C4-2B (cell line): ENCODE measurements at regions not wholly inside any gene's neighbourhood (a gene's known extent, or its start where the extent isn't known, plus 50 kb on each side); places are given as distances from the start of the nearest gene placed in this dataset.
"Not testable (repeated sequence)": the region's sequence is repeated elsewhere in the genome, so short reads cannot be mapped to it uniquely, and the experiment has no call there.

ENCODE experiments used
- H3K27ac ChIP-seq: fragments of 450-650 bp; 2 replicates; pipeline ENCODE4 v1.5.1; 2017
- CTCF ChIP-seq: fragments of 450-650 bp; conservative IDR thresholded peaks from 2 replicates; pipeline ENCODE4 v1.5.1; 2017; ENCODE audit warnings: mild to moderate bottlenecking
- ZFX ChIP-seq: fragments of 450-650 bp; IDR thresholded peaks from 2 replicates; pipeline ENCODE4 v1.6.1; 2017

GRCh38 chr1:95893921-95894320 is 659.9 kb downstream of the RWDD3 start:
- H3K27ac ChIP-seq = no peak overlapping the region
- TF ChIP-seq CTCF = no peak
- TF ChIP-seq ZFX = no peak

GRCh38 chr1:95903060-95903459 is 669.0 kb downstream of the RWDD3 start:
- no peak overlapping the region for H3K27ac ChIP-seq
- TF ChIP-seq CTCF = no peak
- no peak for TF ChIP-seq ZFX

- no peak for TF ChIP-seq CTCF
- no peak for TF ChIP-seq ZFX
- H3K27ac ChIP-seq = no peak overlapping the region
These were observed 671.9 kb downstream of the RWDD3 start for GRCh38 chr1:95905818-95906395.

GRCh38 chr1:95911739-95912138 is 677.7 kb downstream of the RWDD3 start:
- H3K27ac ChIP-seq = not testable (repeated sequence)

- TF ChIP-seq ZFX = no peak
- TF ChIP-seq CTCF = peak; percentile 57
- no peak overlapping the region for H3K27ac ChIP-seq
These were observed 682.6 kb downstream of the RWDD3 start for GRCh38 chr1:95916616-95917015.

GRCh38 chr1:95924684-95925083 is 690.7 kb downstream of the RWDD3 start:
- TF ChIP-seq CTCF = no peak
- no peak for TF ChIP-seq ZFX
- no peak overlapping the region for H3K27ac ChIP-seq

GRCh38 chr1:95926331-95926730 is 692.3 kb downstream of the RWDD3 start:
- no peak overlapping the region for H3K27ac ChIP-seq
- TF ChIP-seq ZFX = no peak
- TF ChIP-seq CTCF = no peak

- TF ChIP-seq CTCF (no peak), ZFX (no peak)
- no peak overlapping the region for H3K27ac ChIP-seq
These were observed 693.1 kb downstream of the RWDD3 start for GRCh38 chr1:95927061-95927460.
